SK-N-SH treated with all-trans-retinoic acid at 6 μM for 48 hours (cell line): ENCODE measurements at regions not wholly inside any gene's neighbourhood (a gene's known extent, or its start where the extent isn't known, plus 50 kb on each side); places are given as distances from the start of the nearest gene placed in this dataset.

Experiments
- BACH2 ChIP-seq: fragments of 250-450 bp; sonication (Bioruptor Pico); IDR thresholded peaks from 2 replicates; pipeline ENCODE4 v1.9.0; 2021; ENCODE audit warnings: mild to moderate bottlenecking, borderline replicate concordance
- CREB5 ChIP-seq: fragments of 250-450 bp; sonication (Bioruptor Pico); IDR thresholded peaks from 2 replicates; pipeline ENCODE4 v1.5.1; 2020; ENCODE audit warnings: low read depth, mild to moderate bottlenecking, moderate library complexity
- CSDC2 ChIP-seq: fragments of 250-450 bp; sonication (Bioruptor Pico); IDR thresholded peaks from 2 replicates; pipeline ENCODE4 v1.5.0; 2020; ENCODE audit warnings: mild to moderate bottlenecking, moderate library complexity
- GLIS3 ChIP-seq: fragments of 250-450 bp; sonication (Bioruptor Pico); IDR thresholded peaks from 2 replicates; pipeline ENCODE4 v1.5.0; 2020; ENCODE audit warnings: mild to moderate bottlenecking, moderate library complexity
- PATZ1 ChIP-seq: fragments of 250-450 bp; sonication (Bioruptor Pico); IDR thresholded peaks from 2 replicates; pipeline ENCODE4 v1.8.0; 2020; ENCODE audit warnings: mild to moderate bottlenecking, moderate library complexity, borderline replicate concordance
- SNAI2 ChIP-seq: fragments of 250-450 bp; sonication (Bioruptor Pico); IDR thresholded peaks from 2 replicates; pipeline ENCODE4 v1.5.0; 2020; ENCODE audit warnings: mild to moderate bottlenecking, moderate library complexity
- ZFP3 ChIP-seq: fragments of 250-450 bp; sonication (Bioruptor Pico); IDR thresholded peaks from 2 replicates; pipeline ENCODE4 v1.5.0; 2020; ENCODE audit warnings: mild to moderate bottlenecking, moderate library complexity
- ZNF565 ChIP-seq: fragments of 450-650 bp; formaldehyde crosslinking; conservative IDR thresholded peaks from 2 replicates; pipeline ENCODE4 v1.5.0; 2020; ENCODE audit warnings: low read depth, mild to moderate bottlenecking, moderate library complexity

- no peak for TF ChIP-seq GLIS3 (CRISPR knock-in tag)
- no peak for TF ChIP-seq PATZ1 (CRISPR knock-in tag)
- no peak for TF ChIP-seq SNAI2
- no peak for TF ChIP-seq ZNF565 (CRISPR knock-in tag)
- TF ChIP-seq CSDC2 (CRISPR knock-in tag) = no peak
- TF ChIP-seq ZFP3 (CRISPR knock-in tag) = no peak
- no peak for TF ChIP-seq BACH2 (CRISPR knock-in tag)
- no peak for TF ChIP-seq CREB5 (CRISPR knock-in tag)
These were observed 257.6 kb upstream of the SHH start for GRCh38 chr7:156069891-156070290.
